Right lobe of liver (tissue), 6 donors: ENCODE measurements at regions not wholly inside any gene's neighbourhood (a gene's known extent, or its start where the extent isn't known, plus 50 kb on each side); places are given as distances from the start of the nearest gene placed in this dataset.

Experiments
- ATAC-seq, 4 donors: fragments of 200-7000 bp; cut with Tn5 transposase; one replicate each; pipeline ENCODE4 v1.9.1; 2020; ENCODE audit warnings: mild to moderate bottlenecking in 4 of 4, moderate library complexity in 4 of 4
- DNase-seq, 3 donors: peaks; one replicate each; pipeline ENCODE4 v3.0.0-alpha.2; 2020
- H3K27ac ChIP-seq, 3 donors: fragments of 200-600 bp; one replicate each; pipeline ENCODE4 v1.8.0; 2022
- H3K27me3 ChIP-seq, 2 donors: fragments of 200-600 bp; one replicate each; pipeline ENCODE4 v1.8.0; 2022
- H3K36me3 ChIP-seq, 4 donors: fragments of 200-600 bp; sonication (generic) in 1 of 4; one replicate each; pipeline versions ENCODE4 v1.5.1 to v1.8.0; 2017 to 2022; ENCODE audit warnings: control low read depth in 1 of 4
- H3K4me1 ChIP-seq, 4 donors: fragments of 200-600 bp; sonication (generic) in 1 of 4; one replicate each; pipeline versions ENCODE4 v1.5.1 to v1.8.0; 2017 to 2022; ENCODE audit warnings: control low read depth in 1 of 4
- H3K4me3 ChIP-seq, 3 donors: fragments of 200-600 bp; one replicate each; pipeline ENCODE4 v1.8.0; 2022
- H3K9me3 ChIP-seq, 4 donors: fragments of 200-600 bp; sonication (generic) in 1 of 4; one replicate each; pipeline versions ENCODE4 v1.5.1 to v1.8.0; 2017 to 2022; ENCODE audit warnings: control low read depth in 1 of 4
- POLR2A ChIP-seq: fragments of 450-650 bp; IDR thresholded peaks from one replicate; pipeline ENCODE4 v1.6.1; 2017; ENCODE audit warnings: antibody characterized with exemption, mild to moderate bottlenecking
- WGBS: methylation state at CpG from one replicate; pipeline ENCODE4 v1.1.6; 2018; ENCODE audit warnings: low coverage, low lambda C conversion rate; ENCODE audit not compliant: insufficient coverage; ENCODE audit errors: missing lambda C conversion rate; 5-methylcytosine and 5-hydroxymethylcytosine counted together
- intact Hi-C, 2 donors: fragments of 100-400 bp; cut with DNase I; formaldehyde crosslinking; loops; one replicate each; pipeline versions ENCODE4 v1.11.2 to v1.14.1; 2022
- TF ChIP-seq, protein P1 (sequence below), 4 donors: fragments of 200-600 bp in 3 of 4; fragments of 450-650 bp in 1 of 4; IDR thresholded peaks; one replicate each; pipeline versions ENCODE4 v1.5.1 to v1.8.0; 2016 to 2022; ENCODE audit warnings: antibody characterized with exemption in 4 of 4, mild to moderate bottlenecking in 2 of 4
- donor health status: DM: no; HTN: yes; CAD: no.
- donor health status: DM: no; HTN: no; CAD: no.
- donor health status: DM: no; HTN: no; CAD: no.
- donor health status: DM: no; HTN: yes; CAD: no.
- donor health status: DM: no; HTN: yes; CAD: no.

- Histone ChIP-seq H3K36me3 (no peaks in the 10 kb centered on the region), H3K27me3 (no peaks in the 10 kb centered on the region), H3K4me3 (no peak overlapping the region), H3K27ac (no peak overlapping the region), H3K9me3 (no peaks in the 10 kb centered on the region), H3K4me1 (no peaks in the 10 kb centered on the region)
- ATAC-seq, result no peak
- WGBS, result 43% methylated on average over 1 of the region's 2 CpGs
- no peak for DNase-seq
- TF ChIP-seq, protein P1, sequence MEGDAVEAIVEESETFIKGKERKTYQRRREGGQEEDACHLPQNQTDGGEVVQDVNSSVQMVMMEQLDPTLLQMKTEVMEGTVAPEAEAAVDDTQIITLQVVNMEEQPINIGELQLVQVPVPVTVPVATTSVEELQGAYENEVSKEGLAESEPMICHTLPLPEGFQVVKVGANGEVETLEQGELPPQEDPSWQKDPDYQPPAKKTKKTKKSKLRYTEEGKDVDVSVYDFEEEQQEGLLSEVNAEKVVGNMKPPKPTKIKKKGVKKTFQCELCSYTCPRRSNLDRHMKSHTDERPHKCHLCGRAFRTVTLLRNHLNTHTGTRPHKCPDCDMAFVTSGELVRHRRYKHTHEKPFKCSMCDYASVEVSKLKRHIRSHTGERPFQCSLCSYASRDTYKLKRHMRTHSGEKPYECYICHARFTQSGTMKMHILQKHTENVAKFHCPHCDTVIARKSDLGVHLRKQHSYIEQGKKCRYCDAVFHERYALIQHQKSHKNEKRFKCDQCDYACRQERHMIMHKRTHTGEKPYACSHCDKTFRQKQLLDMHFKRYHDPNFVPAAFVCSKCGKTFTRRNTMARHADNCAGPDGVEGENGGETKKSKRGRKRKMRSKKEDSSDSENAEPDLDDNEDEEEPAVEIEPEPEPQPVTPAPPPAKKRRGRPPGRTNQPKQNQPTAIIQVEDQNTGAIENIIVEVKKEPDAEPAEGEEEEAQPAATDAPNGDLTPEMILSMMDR (IDR thresholded peaks at IDR 0.05), result no peak
- TF ChIP-seq POLR2A, result no peak
- intact Hi-C loops, result no loop called here
These were observed 220.6 kb downstream of the GXYLT1 start for GRCh38 chr12:41924111-41924510.

DNA sequence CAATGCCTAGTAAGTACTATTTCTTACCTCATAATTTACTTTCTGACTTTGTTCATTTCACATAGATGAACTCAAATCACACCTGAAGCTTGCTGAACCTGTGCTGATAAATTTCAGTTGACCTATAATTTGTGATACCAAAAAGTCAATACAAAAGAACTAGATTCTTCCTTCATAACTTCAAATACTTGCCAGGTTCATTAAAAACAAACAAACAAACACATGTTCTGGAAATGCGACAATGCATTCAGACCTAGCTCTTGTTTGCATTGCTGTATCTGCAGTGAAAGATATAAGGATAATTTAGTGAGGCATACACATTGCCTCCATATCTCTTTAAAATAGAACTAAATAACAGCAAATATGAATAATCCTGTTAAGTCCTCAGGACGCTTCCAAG lies 221.3 kb downstream of the GXYLT1 start:
- H3K27me3 ChIP-seq, result no peaks in the 10 kb centered on the region
- intact Hi-C loops, result no loop called here
- TF ChIP-seq POLR2A, result no peak
- TF ChIP-seq, protein P1 (IDR thresholded peaks at IDR 0.05), result no peak
- 71% methylated on average over 2 of the region's 2 CpGs for WGBS
- DNase-seq, result no peak
- ATAC-seq, result no peak
- no peak overlapping the region for H3K27ac ChIP-seq
- no peak overlapping the region for H3K4me3 ChIP-seq
- no peaks in the 10 kb centered on the region for H3K4me1 ChIP-seq
- H3K9me3 ChIP-seq, result no peaks in the 10 kb centered on the region
- H3K36me3 ChIP-seq, result no peaks in the 10 kb centered on the region

DNA sequence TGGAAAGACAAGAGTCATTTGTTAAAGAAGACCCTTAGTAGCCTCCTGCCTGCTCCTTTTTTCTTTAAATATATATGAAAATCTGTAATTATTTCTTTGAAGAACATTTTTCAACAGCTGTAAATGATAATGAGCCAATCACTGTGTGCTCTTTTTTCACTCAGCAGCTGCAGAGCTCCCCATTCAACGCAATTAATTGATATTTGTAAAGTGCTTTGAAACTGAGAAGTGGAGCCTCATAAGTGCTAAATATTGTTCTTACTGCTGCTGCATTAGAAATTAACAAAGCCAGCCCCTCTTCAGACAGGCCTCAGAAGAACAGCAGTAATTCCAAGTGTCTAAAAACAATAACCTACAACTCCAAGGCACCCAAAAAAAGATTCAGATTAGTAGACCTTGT lies 224.3 kb downstream of the GXYLT1 start:
- intact Hi-C loops, result no loop called here
- 48% methylated on average over 1 of the region's 1 CpG for WGBS
- peaks cover 0 to 5% (median 0%) of the 10 kb centered on the region in 4 donors for H3K4me1 ChIP-seq

DNA sequence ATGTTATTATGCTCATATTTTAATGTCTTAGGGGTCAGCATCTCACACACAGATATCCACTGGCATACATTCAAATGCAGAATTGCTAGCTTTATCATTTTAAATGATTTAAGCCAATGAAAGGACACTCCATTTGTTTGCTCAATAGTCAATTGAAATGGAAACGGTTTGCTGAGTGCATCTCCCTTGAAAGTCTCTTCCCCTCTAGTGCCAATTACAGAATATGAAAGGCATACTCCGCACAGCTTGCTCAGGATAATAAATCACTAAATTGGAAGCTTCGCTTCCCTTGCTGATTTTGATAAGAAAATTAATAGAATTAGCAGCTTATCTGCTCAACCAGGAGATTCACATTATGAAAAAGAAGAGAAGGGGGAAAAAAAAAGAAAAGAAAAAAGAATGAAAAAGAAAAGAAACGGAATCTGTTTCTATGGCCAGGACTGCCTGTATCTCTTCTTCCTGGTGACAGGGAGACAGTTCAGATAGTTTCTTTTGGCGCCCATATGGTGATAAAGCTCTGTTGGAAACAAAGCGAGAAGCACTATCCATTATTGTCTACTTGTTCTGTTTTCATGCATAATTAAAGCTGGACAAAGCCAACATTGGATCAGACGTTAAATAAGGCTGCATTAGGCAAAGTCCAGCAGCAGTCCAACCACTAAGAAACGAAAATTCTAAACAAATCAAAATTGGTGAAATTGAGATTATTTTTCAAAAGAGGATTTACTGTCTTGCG lies 225.0 kb downstream of the GXYLT1 start:
- Histone ChIP-seq H3K9me3 (no peaks in the 10 kb centered on the region), H3K4me1 (peaks cover 0 to 5% (median 0%) of the 10 kb centered on the region in 4 donors), H3K36me3 (no peaks in the 10 kb centered on the region), H3K27me3 (no peaks in the 10 kb centered on the region), H3K4me3 (no peak overlapping the region), H3K27ac (no peak overlapping the region)
- DNase-seq (no peak), ATAC-seq (peak in 1 of 4 donors; percentile 12)
- 33% methylated on average over 9 of the region's 9 CpGs for WGBS
- TF ChIP-seq, protein P1 (IDR thresholded peaks at IDR 0.05), result no peak
- no peak for TF ChIP-seq POLR2A
- intact Hi-C loops, result no loop called here

More for the DNA sequence above, 224.3 kb downstream of the GXYLT1 start:
- no peak overlapping the region for H3K4me3 ChIP-seq
- H3K36me3 ChIP-seq, result no peaks in the 10 kb centered on the region
- H3K27me3 ChIP-seq, result no peaks in the 10 kb centered on the region
- no peak overlapping the region for H3K27ac ChIP-seq
- no peak for TF ChIP-seq POLR2A
- TF ChIP-seq, protein P1 (IDR thresholded peaks at IDR 0.05), result no peak
- H3K9me3 ChIP-seq, result no peaks in the 10 kb centered on the region
- DNase-seq (no peak), ATAC-seq (no peak)
